Uterus (tissue), 2 donors: ENCODE measurements at regions not wholly inside any gene's neighbourhood (a gene's known extent, or its start where the extent isn't known, plus 50 kb on each side); places are given as distances from the start of the nearest gene placed in this dataset.

Experiments
- POLR2A ChIP-seq, 2 donors: fragments of 450-650 bp; IDR thresholded peaks; one replicate each; pipeline ENCODE4 v1.6.1; 2016; ENCODE audit warnings: antibody characterized with exemption in 2 of 2, mild to moderate bottlenecking in 1 of 2, moderate library complexity in 1 of 2
- TF ChIP-seq, protein P1 (sequence below), 4 experiments: fragments of 200-600 bp in 2 of 4; fragments of 450-650 bp in 2 of 4; sonication (generic) in 2 of 4; IDR thresholded peaks; one replicate each; pipeline ENCODE4 v1.5.1; 2016 to 2019; ENCODE audit warnings: antibody characterized with exemption in 4 of 4, mild to moderate bottlenecking in 2 of 4, moderate library complexity in 1 of 4

DNA sequence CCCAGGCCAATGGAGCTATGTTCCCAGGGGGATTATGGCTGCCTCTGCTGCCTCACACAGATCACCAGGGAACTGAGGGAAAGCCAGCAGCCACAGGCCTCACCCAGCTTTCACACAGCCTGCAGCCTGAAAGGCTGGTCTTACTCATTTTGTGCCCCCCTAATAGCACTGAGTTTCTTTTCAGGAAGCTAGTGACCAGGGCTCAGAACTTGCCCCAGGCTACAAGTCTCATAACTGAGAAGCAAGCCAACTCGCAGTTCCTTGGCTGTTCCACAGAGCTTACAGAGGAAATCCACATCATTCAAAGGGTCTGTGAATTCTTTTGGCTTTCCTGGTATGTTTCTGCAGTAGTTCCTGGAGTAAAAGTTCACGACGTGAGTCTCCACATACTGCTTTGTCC is 524.8 kb upstream of the GJE1 start:
- no peak for TF ChIP-seq POLR2A (IDR thresholded peaks at IDR 0.05)
- TF ChIP-seq, protein P1, sequence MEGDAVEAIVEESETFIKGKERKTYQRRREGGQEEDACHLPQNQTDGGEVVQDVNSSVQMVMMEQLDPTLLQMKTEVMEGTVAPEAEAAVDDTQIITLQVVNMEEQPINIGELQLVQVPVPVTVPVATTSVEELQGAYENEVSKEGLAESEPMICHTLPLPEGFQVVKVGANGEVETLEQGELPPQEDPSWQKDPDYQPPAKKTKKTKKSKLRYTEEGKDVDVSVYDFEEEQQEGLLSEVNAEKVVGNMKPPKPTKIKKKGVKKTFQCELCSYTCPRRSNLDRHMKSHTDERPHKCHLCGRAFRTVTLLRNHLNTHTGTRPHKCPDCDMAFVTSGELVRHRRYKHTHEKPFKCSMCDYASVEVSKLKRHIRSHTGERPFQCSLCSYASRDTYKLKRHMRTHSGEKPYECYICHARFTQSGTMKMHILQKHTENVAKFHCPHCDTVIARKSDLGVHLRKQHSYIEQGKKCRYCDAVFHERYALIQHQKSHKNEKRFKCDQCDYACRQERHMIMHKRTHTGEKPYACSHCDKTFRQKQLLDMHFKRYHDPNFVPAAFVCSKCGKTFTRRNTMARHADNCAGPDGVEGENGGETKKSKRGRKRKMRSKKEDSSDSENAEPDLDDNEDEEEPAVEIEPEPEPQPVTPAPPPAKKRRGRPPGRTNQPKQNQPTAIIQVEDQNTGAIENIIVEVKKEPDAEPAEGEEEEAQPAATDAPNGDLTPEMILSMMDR (IDR thresholded peaks at IDR 0.05) = no peak
